ENCODE measurements at regions not wholly inside any gene's neighbourhood (a gene's known extent, or its start where the extent isn't known, plus 50 kb on each side); places are given as distances from the start of the nearest gene placed in this dataset.
A peak's percentile ranks its signal among the peaks of the same experiment; 100 is the strongest.
"Not testable (repeated sequence)": the region's sequence is repeated elsewhere in the genome, so short reads cannot be mapped to it uniquely, and the experiment has no call there.

DNA sequence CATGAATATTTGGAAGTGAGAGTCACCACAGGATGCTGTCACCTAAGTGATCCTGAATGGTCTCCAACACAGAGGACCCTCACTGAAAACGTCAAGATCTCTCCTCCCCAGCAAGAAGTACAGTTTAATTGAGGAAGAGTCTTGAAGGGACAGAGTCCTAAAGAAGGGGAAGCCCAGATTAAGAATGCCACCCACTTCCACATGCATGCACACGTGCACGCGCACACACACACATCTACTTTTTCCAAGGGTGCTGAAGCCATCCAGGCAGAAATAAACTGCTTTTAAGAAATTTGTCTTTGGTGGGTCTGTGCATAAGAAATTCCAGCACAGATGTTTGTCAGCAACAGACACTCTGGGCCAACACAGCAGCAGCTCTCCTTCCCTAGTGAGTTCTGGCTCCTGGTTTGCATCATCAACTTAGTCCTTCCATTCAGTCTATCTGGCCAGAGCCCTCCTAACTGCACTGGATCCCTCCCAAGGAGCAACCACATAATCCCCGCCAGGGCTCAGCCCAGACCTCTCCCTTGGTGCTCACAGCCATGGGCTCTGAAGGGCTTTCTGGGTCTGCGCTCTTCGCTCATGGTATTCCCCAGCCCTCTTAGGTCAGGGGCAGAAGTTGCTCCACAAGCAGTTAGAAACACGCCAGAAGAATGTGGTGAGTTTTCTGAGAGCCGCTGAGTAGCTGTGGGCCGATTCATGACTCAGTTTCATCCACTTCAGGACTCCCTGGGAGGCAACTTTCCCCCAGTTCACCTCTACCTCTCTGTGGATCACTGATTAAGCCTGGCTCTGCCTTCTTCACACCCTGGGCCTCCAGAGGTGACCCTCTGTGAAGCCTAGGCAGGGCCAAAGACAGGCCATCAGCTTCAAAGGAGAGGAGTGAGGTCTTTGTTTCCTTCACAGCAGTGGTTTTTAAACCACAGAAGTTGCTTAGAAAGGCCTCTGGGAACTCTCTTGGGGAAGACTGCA lies 132.6 kb upstream of the LIPC start:
- DNase-seq = no peak

DNA sequence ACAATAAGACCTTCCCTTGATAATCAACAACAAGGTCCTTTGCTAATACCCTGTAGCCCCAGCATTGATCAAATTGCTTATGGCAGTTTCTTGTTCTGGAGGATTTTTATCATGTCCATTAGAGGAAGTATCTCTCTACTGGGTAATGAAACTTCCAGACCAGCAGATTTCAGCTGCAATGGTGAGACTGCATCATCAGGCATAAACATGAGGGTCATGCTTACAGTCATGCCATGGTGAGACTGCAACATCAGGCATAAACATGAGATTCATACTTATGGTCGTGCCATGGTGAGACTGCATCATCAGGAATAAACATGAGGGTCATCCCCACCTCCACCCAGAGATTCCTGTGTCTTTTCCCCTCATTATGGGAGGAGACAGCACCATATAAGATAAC lies 129.0 kb upstream of the LIPC start:
- no peak for DNase-seq

GRCh38 chr15:58303236-58303635 lies 128.6 kb upstream of the LIPC start:
- DNase-seq = no peak

DNA sequence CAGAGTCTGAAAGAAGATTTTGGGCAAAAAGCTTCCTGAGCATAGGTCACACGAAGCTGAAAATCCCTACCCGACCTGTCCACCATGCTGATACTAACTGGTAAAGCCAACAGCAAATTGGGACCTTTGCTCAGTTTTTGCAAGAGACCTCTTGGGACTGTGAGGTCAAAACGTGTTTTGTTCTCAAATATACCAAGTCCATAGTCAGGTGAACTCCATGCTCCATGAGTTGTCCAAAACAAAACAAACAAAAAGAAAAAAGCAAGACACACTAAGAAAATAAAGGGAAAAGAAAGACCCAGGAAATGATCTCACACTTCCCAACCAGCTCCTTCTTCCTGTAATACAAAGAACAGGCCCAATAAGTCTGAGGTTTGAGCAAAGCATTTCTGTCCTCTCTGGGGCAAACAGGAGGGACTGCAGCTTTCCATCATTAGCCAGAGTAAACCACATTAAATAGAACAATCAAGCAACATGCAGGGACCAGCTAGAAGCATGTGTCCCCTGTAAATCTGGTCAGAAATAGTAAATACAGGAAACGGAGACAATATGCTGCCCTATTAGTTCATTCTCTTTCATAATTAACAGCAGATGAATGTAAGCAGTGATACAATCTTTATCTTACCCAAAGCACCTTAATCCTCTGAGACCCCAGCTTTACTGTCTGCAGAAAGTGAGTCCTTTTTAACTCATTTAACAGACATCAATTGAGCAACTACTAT lies 125.0 kb upstream of the LIPC start:
- no peak for DNase-seq

GRCh38 chr15:58307313-58307961 lies 124.4 kb upstream of the LIPC start:
- no peak for DNase-seq

DNA sequence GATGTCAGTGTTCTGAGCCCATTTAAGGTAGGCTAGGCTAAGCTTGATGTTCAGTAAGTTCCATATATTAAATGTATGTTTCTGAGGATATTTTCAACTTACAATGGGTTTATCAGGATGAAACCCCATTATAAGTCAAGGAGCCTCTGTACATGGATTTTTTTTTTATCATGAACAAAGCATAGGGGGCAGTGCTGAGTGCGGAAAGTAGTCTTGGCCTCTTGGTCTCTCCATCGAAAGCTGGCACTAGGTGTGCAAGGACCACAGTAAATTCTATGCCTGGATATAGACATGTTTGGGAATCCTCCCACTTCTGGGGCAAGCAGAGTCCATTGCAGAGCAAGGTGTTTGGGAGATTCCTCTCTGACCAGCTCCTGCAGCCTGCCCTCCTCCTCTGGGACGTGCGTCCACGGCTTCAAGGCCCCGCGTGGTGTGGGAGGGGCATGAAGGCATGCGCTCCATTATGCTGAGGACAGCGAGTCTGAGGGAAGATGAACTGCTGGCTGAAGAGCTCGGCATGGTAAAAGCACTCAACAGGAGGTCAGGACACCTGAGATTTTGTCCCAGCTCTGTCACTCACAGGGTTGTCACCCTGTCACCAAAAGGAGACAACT lies 122.9 kb upstream of the LIPC start:
- DNase-seq = no peak

GRCh38 chr15:58309963-58310928 lies 121.5 kb upstream of the LIPC start:
- no peak for DNase-seq

DNA sequence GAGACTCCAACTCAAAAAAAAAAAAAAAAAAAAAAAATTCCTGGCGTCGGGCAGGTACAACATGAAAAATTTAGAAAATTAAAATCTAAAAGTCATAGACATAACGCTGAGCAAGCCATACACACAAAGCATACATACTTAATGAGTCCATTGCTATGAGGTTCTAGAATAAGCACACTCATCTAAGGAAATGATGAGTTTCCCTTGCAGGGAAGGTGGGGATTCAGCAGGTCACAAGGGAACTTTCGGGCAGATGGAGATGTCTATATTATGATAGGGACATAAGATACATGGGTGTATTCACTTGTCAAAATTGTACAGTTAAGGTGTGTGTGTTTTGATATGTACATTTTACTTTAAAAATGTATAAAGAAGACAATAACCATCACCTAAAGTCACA lies 120.2 kb upstream of the LIPC start:
- no peak for DNase-seq

DNA sequence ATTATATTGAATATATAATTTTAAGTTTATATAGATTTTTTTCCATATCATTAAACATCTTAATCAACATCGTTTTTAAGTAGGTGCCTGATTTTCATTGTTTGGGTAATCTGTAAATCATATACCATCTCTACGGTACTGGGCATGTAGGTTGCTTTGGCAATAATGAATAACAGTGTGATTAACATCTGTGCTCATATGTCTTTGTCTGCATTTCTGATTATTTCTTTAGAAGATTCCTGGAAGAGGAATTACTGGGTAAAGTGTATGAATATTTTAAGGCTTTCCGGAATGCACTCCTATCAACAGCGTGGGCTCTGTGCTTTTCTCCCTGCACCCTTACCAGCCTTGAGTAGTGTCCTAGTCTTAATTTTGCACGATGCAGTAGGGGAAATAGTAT lies 119.8 kb upstream of the LIPC start:
- no peak for DNase-seq

GRCh38 chr15:58313304-58313703 lies 118.5 kb upstream of the LIPC start:
- peak in 1 of 2 donors; percentile 23 for DNase-seq

DNA sequence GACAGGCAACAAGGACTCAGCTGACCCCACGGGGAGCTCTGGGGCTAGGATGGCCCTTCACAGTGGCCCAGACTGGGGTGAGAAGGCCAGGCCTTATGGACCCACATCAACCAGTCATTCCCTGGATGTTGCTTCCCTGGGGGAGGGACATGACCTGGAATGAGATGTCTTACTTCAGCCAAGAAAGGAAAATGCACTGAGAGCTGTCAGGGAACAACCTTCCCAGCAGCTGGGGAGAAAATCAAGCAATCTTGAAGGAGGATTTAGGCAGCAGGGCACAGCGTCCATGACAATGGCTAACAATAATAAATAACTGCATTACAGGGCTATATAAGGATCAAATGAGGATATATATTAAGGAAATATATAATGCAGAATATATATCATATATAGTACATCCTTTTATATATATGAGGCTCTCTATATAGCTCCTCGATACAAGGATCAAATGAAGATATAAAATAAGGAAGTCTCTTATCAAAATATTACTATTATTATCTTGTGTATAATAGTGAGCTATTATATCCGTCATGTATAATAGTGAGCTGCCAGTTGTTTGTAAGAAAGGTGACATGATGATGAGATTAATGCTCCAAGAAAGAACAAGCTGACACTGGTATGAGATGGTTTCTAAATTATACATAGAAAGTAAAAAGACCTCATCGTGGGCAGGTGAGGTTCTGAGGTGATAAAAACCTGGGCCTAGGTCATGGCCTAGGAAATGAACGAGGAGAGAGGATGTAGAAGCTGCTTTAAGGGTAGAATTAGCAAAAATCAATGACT lies 117.8 kb upstream of the LIPC start:
- DNase-seq = no peak

DNA sequence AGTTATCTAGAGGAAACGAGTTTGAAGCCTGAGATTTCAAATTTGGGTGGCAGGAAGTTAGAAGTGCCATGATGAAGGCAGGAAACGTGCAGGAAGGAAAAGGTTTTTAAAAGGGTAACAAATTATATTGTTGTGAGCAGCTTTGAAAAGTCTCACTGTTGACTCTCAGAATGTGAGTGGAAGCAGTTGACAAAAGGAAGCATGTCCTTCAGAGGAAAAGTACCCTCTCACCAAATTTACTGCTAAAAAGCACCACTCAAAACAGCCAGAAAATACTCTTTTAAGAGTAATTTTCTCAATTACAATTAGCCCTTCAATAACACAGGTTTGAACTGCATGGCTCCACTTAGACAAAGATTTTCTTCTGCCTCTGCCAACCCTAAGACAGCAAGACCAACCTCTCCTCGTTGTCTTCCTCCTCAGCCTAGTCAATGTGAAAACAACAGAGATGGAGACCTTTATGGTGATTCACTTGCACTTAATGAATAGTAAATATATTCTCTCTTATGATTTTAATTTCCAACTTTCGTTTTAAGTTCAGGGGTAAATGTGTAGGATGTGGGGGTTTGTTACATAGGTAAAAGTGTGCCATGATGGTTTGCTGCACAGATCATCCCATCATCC lies 117.1 kb upstream of the LIPC start:
- peak in 1 of 2 donors; percentile 20 for DNase-seq

DNA sequence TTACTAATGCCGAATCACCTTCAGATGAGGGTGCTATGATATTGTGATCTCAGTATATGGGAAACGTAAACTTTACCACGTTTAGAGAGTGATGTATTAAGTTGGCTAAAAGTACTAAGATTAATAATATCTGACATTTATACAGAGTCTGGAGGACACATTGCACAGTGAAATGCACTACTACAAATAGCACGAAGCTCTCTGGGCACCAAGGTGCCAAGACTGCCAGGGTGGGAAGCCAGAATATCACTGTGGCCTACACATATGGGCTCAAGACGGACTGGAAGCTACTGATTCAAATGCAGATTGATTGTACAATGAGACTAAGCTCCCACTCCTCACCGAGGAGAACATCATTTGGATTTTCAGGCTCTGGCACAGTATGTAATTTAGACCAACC lies 113.3 kb upstream of the LIPC start:
- no peak for DNase-seq

- no peak for DNase-seq
Observed at GRCh38 chr15:58321034-58321433, 110.8 kb upstream of the LIPC start.

DNA sequence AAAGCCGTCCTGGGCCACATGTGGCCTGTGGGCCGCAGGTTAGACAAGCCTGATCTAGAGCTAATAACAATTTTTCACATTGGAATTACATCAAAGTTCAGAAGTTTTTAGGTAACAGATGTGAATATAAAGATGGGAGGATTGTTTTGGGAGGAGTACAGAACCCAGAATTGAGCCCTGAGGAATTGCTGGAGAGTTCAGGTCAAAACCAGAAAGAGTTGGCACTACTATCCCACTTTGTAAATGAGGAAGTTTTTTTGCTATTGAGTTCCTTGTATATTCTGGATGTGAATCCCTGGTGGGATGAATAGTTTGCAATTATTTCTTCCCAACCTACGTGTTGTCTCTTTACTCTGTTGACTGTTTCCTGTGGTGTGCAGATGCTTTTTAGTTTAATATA lies 109.5 kb upstream of the LIPC start:
- no peak for DNase-seq

DNA sequence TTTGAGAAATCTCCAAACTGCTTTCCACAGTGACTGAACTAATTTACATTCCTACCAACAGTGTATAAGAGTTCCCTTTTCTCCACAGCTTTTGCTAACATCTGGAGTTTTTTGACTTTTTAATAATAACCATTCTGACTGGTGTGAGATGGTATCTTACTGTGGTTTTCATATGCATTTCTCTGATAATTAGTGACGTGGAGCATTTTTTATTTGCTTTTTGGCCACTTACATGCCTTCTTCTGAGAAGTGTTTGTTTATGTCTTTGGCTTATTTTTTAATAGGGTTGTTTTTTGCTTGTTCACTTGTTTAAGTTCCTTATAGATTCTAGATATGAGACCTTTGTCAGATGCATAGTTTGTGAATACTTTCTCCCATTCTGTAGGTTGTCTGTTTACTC lies 108.5 kb upstream of the LIPC start:
- DNase-seq = not testable (repeated sequence)

- no peak for DNase-seq
Observed at GRCh38 chr15:58324533-58324932, 107.3 kb upstream of the LIPC start.

DNA sequence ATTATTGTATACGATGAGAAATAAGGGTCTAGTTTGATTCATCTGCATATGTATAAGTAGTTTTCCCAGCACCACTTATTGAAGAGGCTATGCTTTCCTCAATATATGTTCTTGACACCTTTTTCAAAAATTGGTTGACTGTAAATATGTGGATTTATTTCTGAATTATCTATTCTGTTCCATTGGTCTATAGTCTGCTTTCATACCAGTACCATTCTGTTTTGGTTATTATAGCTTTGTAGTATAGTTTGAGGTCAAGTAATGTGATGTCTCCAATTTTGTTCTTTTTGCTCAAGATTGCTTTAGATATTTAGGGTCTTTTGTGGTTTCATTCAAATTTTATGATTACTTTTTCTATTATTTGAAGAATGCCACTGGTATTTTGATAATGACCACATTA lies 103.8 kb upstream of the LIPC start:
- no peak for DNase-seq

- DNase-seq = no peak
Observed at GRCh38 chr15:58329211-58329610, 102.6 kb upstream of the LIPC start.

Data from CD4-positive, alpha-beta T cell treated with Interleukin-1 beta for 1 hour (primary cell).